GM23338 (cell line): ENCODE measurements at regions not wholly inside any gene's neighbourhood (a gene's known extent, or its start where the extent isn't known, plus 50 kb on each side); places are given as distances from the start of the nearest gene placed in this dataset.

ENCODE experiments used
- ATAC-seq: fragments of 200-7000 bp; cut with Tn5 transposase; 3 replicates; pipeline ENCODE4 v1.9.1; 2020
- DNase-seq: peaks from one replicate; pipeline ENCODE4 v3.0.0-alpha.2; 2015; ENCODE audit warnings: low spot score
- H2AFZ ChIP-seq: fragments of 200-600 bp; sonication (generic); 2 replicates; pipeline ENCODE4 v1.8.0; 2016; ENCODE audit warnings: antibody characterized with exemption, mild to moderate bottlenecking, moderate library complexity
- H3F3A ChIP-seq: fragments of 200-600 bp; sonication (generic); replicated peaks from 2 replicates; pipeline ENCODE4 v1.8.0; 2017; ENCODE audit warnings: antibody characterized with exemption, mixed run types, low read depth
- H3K27ac ChIP-seq: fragments of 200-600 bp; sonication (generic); 2 replicates; pipeline ENCODE4 v1.6.1; 2016; ENCODE audit warnings: low read depth
- H3K27me3 ChIP-seq: fragments of 200-600 bp; sonication (generic); 2 replicates; pipeline ENCODE4 v1.8.0; 2016; ENCODE audit warnings: mild to moderate bottlenecking, mixed run types, moderate library complexity; ENCODE audit not compliant: insufficient read depth
- H3K36me3 ChIP-seq: fragments of 200-600 bp; sonication (generic); 2 replicates; pipeline ENCODE4 v1.8.0; 2016; ENCODE audit warnings: mild to moderate bottlenecking; ENCODE audit not compliant: insufficient read depth
- H3K4me1 ChIP-seq: fragments of 200-600 bp; sonication (generic); 2 replicates; pipeline ENCODE4 v1.8.0; 2016; ENCODE audit warnings: mild to moderate bottlenecking, moderate library complexity; ENCODE audit not compliant: insufficient read depth
- H3K4me2 ChIP-seq: fragments of 200-600 bp; sonication (generic); 2 replicates; pipeline ENCODE4 v1.7.1; 2017; ENCODE audit warnings: mixed run types
- H3K4me3 ChIP-seq: fragments of 200-600 bp; sonication (generic); 2 replicates; pipeline ENCODE4 v1.6.1; 2016; ENCODE audit warnings: mixed run types
- H3K79me2 ChIP-seq: fragments of 200-600 bp; sonication (generic); replicated peaks from 2 replicates; pipeline ENCODE4 v1.8.0; 2017; ENCODE audit warnings: mild to moderate bottlenecking; ENCODE audit not compliant: insufficient read depth
- H3K9me2 ChIP-seq: fragments of 200-600 bp; sonication (generic); 2 replicates; pipeline ENCODE4 v1.8.0; 2017; ENCODE audit not compliant: insufficient read depth
- H4K20me1 ChIP-seq: fragments of 200-600 bp; sonication (generic); replicated peaks from 2 replicates; pipeline ENCODE4 v1.8.0; 2017; ENCODE audit warnings: mild to moderate bottlenecking; ENCODE audit not compliant: insufficient read depth
- H3K27ac Mint-ChIP-seq: 2 replicates; pipeline ENCODE4 v1.8.0; 2020; ENCODE audit warnings: inconsistent platforms, mild to moderate bottlenecking, moderate library complexity, mixed read lengths
- H3K27me3 Mint-ChIP-seq: 3 replicates; pipeline ENCODE4 v1.8.0; 2022; ENCODE audit warnings: low read depth, mild to moderate bottlenecking, moderate library complexity, mixed read lengths, inconsistent platforms; ENCODE audit not compliant: insufficient read depth, poor library complexity
- H3K36me3 Mint-ChIP-seq: 3 replicates; pipeline ENCODE4 v1.8.0; 2021; ENCODE audit warnings: low read depth, mild to moderate bottlenecking, inconsistent platforms, moderate library complexity, mixed read lengths
- H3K4me1 Mint-ChIP-seq: 3 replicates; pipeline ENCODE4 v1.8.0; 2020; ENCODE audit warnings: mild to moderate bottlenecking, inconsistent platforms, mixed read lengths
- H3K4me3 Mint-ChIP-seq: 3 replicates; pipeline ENCODE4 v1.8.0; 2021; ENCODE audit warnings: moderate library complexity, mild to moderate bottlenecking, inconsistent platforms, mixed read lengths
- H3K9me3 Mint-ChIP-seq: 3 replicates; pipeline ENCODE4 v1.8.0; 2020; ENCODE audit warnings: moderate library complexity, mild to moderate bottlenecking, inconsistent platforms, mixed read lengths
- CREB1 ChIP-seq: fragments of 250-450 bp; sonication (Bioruptor Pico); IDR thresholded peaks from 2 replicates; pipeline ENCODE4 v1.5.0; 2020; ENCODE audit warnings: low read depth, mild to moderate bottlenecking, moderate library complexity
- ETS1 ChIP-seq: IDR thresholded peaks from 2 replicates; pipeline ENCODE4 v1.6.1; 2016; ENCODE audit warnings: antibody characterized with exemption
- EZH2 ChIP-seq: fragments of 200-600 bp; sonication (generic); IDR thresholded peaks from one replicate; pipeline ENCODE4 v1.8.0; 2017; ENCODE audit warnings: antibody characterized with exemption, mild to moderate bottlenecking, low read depth; ENCODE audit not compliant: unreplicated experiment
- EZH2phosphoT487 ChIP-seq: fragments of 200-600 bp; sonication (generic); IDR thresholded peaks from one replicate; pipeline ENCODE4 v1.8.1; 2018; ENCODE audit warnings: antibody characterized with exemption; ENCODE audit not compliant: unreplicated experiment
- JUNB ChIP-seq: IDR thresholded peaks from one replicate; pipeline ENCODE4 v1.6.1; 2016; ENCODE audit warnings: antibody characterized with exemption; ENCODE audit not compliant: unreplicated experiment
- POLR2AphosphoS5 ChIP-seq: IDR thresholded peaks from 2 replicates; pipeline ENCODE4 v1.6.1; 2016; ENCODE audit warnings: antibody characterized with exemption, low read depth
- STAT1 ChIP-seq: IDR thresholded peaks from one replicate; pipeline ENCODE4 v1.6.1; 2016; ENCODE audit warnings: antibody characterized with exemption; ENCODE audit not compliant: unreplicated experiment
- ZNF114 ChIP-seq: fragments of 250-450 bp; sonication (Bioruptor Pico); IDR thresholded peaks from 2 replicates; pipeline ENCODE4 v1.5.0; 2020; ENCODE audit warnings: mild to moderate bottlenecking, moderate library complexity
- TF ChIP-seq, protein P1 (sequence below), 2 experiments: fragments of 200-600 bp in 1 of 2; sonication (generic) in 1 of 2; conservative IDR thresholded peaks; 2 replicates each; pipeline versions ENCODE4 v1.5.1 to v1.6.1; 2016 to 2017; ENCODE audit warnings: antibody characterized with exemption in 2 of 2, low read depth in 2 of 2, mild to moderate bottlenecking in 2 of 2, moderate library complexity in 1 of 2
- TF ChIP-seq, protein P2 (sequence below): IDR thresholded peaks from one replicate; pipeline ENCODE4 v1.6.1; 2018; ENCODE audit warnings: antibody characterized with exemption; ENCODE audit not compliant: unreplicated experiment

- no peaks in the 10 kb centered on the region for H3K9me2 ChIP-seq
- H3K27ac Mint-ChIP-seq, result no peak overlapping the region
- H3K9me3 Mint-ChIP-seq, result no peaks in the 10 kb centered on the region
- no peak overlapping the region for H3K4me2 ChIP-seq
- ATAC-seq (no peak), DNase-seq (no peak)
- H4K20me1 ChIP-seq, result no peaks in the 10 kb centered on the region
- no peak overlapping the region for H3K4me3 ChIP-seq
- H3K36me3 ChIP-seq, result no peaks in the 10 kb centered on the region
- H3K27me3 Mint-ChIP-seq, result peaks cover 15% of the 10 kb centered on the region
- no peak overlapping the region for H3K4me3 Mint-ChIP-seq
- no peak overlapping the region for H2AFZ ChIP-seq
- peaks cover 11% of the 10 kb centered on the region for H3K27me3 ChIP-seq
- H3F3A ChIP-seq, result no peaks in the 10 kb centered on the region
- no peaks in the 10 kb centered on the region for H3K4me1 Mint-ChIP-seq
- TF ChIP-seq CREB1 (CRISPR knock-in tag) (no peak), EZH2phosphoT487 (no peak), POLR2AphosphoS5 (no peak), STAT1 (no peak), EZH2 (no peak), ZNF114 (CRISPR knock-in tag) (no peak), JUNB (no peak), ETS1 (no peak)
- TF ChIP-seq, protein P1, sequence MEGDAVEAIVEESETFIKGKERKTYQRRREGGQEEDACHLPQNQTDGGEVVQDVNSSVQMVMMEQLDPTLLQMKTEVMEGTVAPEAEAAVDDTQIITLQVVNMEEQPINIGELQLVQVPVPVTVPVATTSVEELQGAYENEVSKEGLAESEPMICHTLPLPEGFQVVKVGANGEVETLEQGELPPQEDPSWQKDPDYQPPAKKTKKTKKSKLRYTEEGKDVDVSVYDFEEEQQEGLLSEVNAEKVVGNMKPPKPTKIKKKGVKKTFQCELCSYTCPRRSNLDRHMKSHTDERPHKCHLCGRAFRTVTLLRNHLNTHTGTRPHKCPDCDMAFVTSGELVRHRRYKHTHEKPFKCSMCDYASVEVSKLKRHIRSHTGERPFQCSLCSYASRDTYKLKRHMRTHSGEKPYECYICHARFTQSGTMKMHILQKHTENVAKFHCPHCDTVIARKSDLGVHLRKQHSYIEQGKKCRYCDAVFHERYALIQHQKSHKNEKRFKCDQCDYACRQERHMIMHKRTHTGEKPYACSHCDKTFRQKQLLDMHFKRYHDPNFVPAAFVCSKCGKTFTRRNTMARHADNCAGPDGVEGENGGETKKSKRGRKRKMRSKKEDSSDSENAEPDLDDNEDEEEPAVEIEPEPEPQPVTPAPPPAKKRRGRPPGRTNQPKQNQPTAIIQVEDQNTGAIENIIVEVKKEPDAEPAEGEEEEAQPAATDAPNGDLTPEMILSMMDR (conservative IDR thresholded peaks at IDR 0.05; ENCODE audit: low read depth in 2 of 2), result no peak
- TF ChIP-seq, protein P2, sequence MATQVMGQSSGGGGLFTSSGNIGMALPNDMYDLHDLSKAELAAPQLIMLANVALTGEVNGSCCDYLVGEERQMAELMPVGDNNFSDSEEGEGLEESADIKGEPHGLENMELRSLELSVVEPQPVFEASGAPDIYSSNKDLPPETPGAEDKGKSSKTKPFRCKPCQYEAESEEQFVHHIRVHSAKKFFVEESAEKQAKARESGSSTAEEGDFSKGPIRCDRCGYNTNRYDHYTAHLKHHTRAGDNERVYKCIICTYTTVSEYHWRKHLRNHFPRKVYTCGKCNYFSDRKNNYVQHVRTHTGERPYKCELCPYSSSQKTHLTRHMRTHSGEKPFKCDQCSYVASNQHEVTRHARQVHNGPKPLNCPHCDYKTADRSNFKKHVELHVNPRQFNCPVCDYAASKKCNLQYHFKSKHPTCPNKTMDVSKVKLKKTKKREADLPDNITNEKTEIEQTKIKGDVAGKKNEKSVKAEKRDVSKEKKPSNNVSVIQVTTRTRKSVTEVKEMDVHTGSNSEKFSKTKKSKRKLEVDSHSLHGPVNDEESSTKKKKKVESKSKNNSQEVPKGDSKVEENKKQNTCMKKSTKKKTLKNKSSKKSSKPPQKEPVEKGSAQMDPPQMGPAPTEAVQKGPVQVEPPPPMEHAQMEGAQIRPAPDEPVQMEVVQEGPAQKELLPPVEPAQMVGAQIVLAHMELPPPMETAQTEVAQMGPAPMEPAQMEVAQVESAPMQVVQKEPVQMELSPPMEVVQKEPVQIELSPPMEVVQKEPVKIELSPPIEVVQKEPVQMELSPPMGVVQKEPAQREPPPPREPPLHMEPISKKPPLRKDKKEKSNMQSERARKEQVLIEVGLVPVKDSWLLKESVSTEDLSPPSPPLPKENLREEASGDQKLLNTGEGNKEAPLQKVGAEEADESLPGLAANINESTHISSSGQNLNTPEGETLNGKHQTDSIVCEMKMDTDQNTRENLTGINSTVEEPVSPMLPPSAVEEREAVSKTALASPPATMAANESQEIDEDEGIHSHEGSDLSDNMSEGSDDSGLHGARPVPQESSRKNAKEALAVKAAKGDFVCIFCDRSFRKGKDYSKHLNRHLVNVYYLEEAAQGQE, result no peak
- H3K4me1 ChIP-seq, result no peaks in the 10 kb centered on the region
- H3K27ac ChIP-seq, result no peak overlapping the region
- H3K79me2 ChIP-seq, result no peaks in the 10 kb centered on the region
- no peaks in the 10 kb centered on the region for H3K36me3 Mint-ChIP-seq
Measured at GRCh38 chr12:89857652-89858274, 149.1 kb upstream of the ATP2B1 start.
